PC-3 (cell line): ENCODE measurements at regions not wholly inside any gene's neighbourhood (a gene's known extent, or its start where the extent isn't known, plus 50 kb on each side); places are given as distances from the start of the nearest gene placed in this dataset.

ENCODE experiments used
- ATAC-seq: fragments of 200-7000 bp; cut with Tn5 transposase; 2 replicates; pipeline ENCODE4 v1.9.1; 2020; ENCODE audit warnings: mild to moderate bottlenecking, moderate library complexity
- BruUV-seq: library from RNA; stranded (reverse); fragments of 400-500 nt; replicated peaks from 2 replicates; lab custom pipeline; 2021; lab: Mats Ljungman, UMichigan
- CTCF ChIA-PET: fragments of 300-600 bp; sonication (Branson Sonifier 250); formaldehyde crosslinking; loops from one replicate; lab custom pipeline; 2022; ENCODE audit warnings: antibody characterized with exemption; lab: Charles Lee
- POLR2A ChIA-PET: fragments of 300-600 bp; sonication (Branson Sonifier 250); formaldehyde crosslinking; loops from one replicate; lab custom pipeline; 2022; ENCODE audit warnings: antibody characterized with exemption; ENCODE audit not compliant: unreplicated experiment; lab: Charles Lee
- DNase-seq: peaks from one replicate; pipeline ENCODE4 v3.0.0-alpha.2; 2015
- H2AFZ ChIP-seq: fragments of 300-600 bp; sonication (generic); 2 replicates; pipeline ENCODE4 v1.6.0; 2016; ENCODE audit warnings: antibody characterized with exemption, low read length
- H3F3A ChIP-seq: fragments of 300-600 bp; sonication (generic); one replicate; pipeline ENCODE4 v1.6.0; 2017; ENCODE audit warnings: antibody characterized with exemption, low read length, control low read depth, mild to moderate bottlenecking; ENCODE audit not compliant: unreplicated experiment
- H3K27ac ChIP-seq: fragments of 300-600 bp; sonication (generic); 2 replicates; pipeline ENCODE4 v1.5.1; 2016; ENCODE audit warnings: mild to moderate bottlenecking, low read length
- H3K27me3 ChIP-seq: fragments of 300-600 bp; sonication (generic); 2 replicates; pipeline ENCODE4 v1.6.1; 2016; ENCODE audit warnings: low read length, mixed read lengths
- H3K36me3 ChIP-seq: fragments of 300-600 bp; sonication (generic); 2 replicates; pipeline ENCODE4 v1.6.1; 2016; ENCODE audit warnings: low read depth, mixed run types, low read length, mixed read lengths
- H3K4me1 ChIP-seq: fragments of 300-600 bp; sonication (generic); 2 replicates; pipeline ENCODE4 v1.5.1; 2016; ENCODE audit warnings: low read length; ENCODE audit not compliant: insufficient read depth
- H3K4me2 ChIP-seq: fragments of 300-600 bp; sonication (generic); 2 replicates; pipeline ENCODE4 v1.6.0; 2016; ENCODE audit warnings: low read length
- H3K4me3 ChIP-seq: fragments of 300-600 bp; sonication (generic); 2 replicates; pipeline ENCODE4 v1.5.1; 2016; ENCODE audit warnings: mild to moderate bottlenecking, low read length, mixed read lengths
- H3K79me2 ChIP-seq: fragments of 300-600 bp; sonication (generic); 2 replicates; pipeline ENCODE4 v1.6.1; 2017; ENCODE audit warnings: low read length, mixed read lengths
- H3K9ac ChIP-seq: fragments of 300-600 bp; sonication (generic); 2 replicates; pipeline ENCODE4 v1.6.0; 2016; ENCODE audit warnings: mild to moderate bottlenecking, low read length
- H3K9me2 ChIP-seq: fragments of 300-600 bp; sonication (generic); replicated peaks from 2 replicates; pipeline ENCODE4 v1.6.1; 2016; ENCODE audit warnings: mixed run types, low read length, mixed read lengths
- H3K9me3 ChIP-seq: fragments of 300-600 bp; sonication (generic); 2 replicates; pipeline ENCODE4 v1.6.1; 2016; ENCODE audit warnings: low read length, mixed read lengths
- H4K20me1 ChIP-seq: fragments of 300-600 bp; sonication (generic); 2 replicates; pipeline ENCODE4 v1.6.1; 2016; ENCODE audit warnings: low read length, mixed read lengths
- EZH2 ChIP-seq: fragments of 300-600 bp; sonication (generic); IDR thresholded peaks from one replicate; pipeline ENCODE4 v1.6.1; 2017; ENCODE audit warnings: antibody characterized with exemption, mild to moderate bottlenecking, low read length; ENCODE audit not compliant: unreplicated experiment
- EZH2phosphoT487 ChIP-seq: fragments of 300-600 bp; sonication (generic); IDR thresholded peaks from 2 replicates; pipeline ENCODE4 v1.6.1; 2018; ENCODE audit warnings: mild to moderate bottlenecking, antibody characterized with exemption, low read length, borderline replicate concordance
- intact Hi-C: fragments of 100-400 bp; cut with micrococcal nuclease; formaldehyde crosslinking; loops from 2 replicates; pipeline ENCODE4 v1.9.0; 2023
- TF ChIP-seq, protein P1 (sequence below): fragments of 300-600 bp; sonication (generic); conservative IDR thresholded peaks from 2 replicates; pipeline ENCODE4 v1.5.1; 2017; ENCODE audit warnings: antibody characterized with exemption, low read depth, mild to moderate bottlenecking, low read length

DNA sequence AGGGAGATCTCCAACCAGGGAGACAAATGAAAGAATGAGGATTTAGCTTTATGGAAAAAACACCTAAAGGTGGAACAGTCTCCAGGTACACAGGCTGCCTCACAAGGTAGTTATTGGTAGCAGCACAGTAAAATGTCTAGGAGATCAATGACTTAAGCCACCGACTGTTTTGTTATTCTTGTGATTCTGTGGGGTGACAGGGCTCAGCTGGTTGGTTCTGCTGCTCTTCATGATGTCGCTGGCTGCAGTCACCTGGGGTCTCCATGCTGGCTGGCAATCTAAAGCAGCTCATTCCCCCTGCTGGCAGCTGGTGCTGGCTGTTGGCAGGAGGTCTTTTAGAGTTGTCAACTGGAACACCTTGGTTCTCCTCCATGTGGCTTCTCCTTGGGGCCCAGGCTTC lies 69.2 kb downstream of the FOXL1 start:
- no peak overlapping the region for H2AFZ ChIP-seq
- ATAC-seq (no peak), DNase-seq (no peak)
- intact Hi-C loops: no loop called here
- no peak overlapping the region for H3K4me3 ChIP-seq
- no peaks in the 10 kb centered on the region for H3K36me3 ChIP-seq
- no peaks in the 10 kb centered on the region for H3K27me3 ChIP-seq
- H3K9ac ChIP-seq: no peak overlapping the region
- no peaks in the 10 kb centered on the region for H3K9me3 ChIP-seq
- no peak overlapping the region for H3K4me2 ChIP-seq
- H3K27ac ChIP-seq: no peak overlapping the region
- no peaks in the 10 kb centered on the region for H3K4me1 ChIP-seq
- no peaks in the 10 kb centered on the region for H3F3A ChIP-seq
- POLR2A ChIA-PET: no interaction called here
- CTCF ChIA-PET: no interaction called here
- BruUV-seq: no TSS peak
- TF ChIP-seq EZH2phosphoT487: no peak
- H4K20me1 ChIP-seq: no peaks in the 10 kb centered on the region
- H3K9me2 ChIP-seq: no peaks in the 10 kb centered on the region
- no peaks in the 10 kb centered on the region for H3K79me2 ChIP-seq

DNA sequence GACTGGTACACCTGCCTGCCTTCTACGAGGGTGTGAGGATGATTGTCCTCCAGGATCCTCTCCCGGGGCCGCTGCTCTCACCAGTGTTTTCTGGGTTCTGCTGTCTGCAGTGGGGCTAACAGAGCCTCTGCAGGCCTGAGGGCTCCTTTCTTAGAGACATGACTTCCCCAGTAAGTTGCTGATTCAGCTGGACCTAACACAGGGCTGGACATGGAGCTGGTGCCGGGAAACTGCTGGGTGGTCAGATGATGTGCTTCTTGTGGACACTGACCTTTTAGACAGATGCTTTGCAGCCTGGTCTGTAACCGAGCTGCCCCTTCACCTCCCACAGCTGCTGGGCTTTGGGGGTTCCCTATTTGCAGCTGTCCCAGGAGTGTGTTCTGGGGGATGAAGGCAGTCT lies 71.5 kb downstream of the FOXL1 start:
- Histone ChIP-seq H3F3A (no peaks in the 10 kb centered on the region), H3K4me3 (no peak overlapping the region), H3K9me3 (no peaks in the 10 kb centered on the region), H3K79me2 (no peaks in the 10 kb centered on the region), H3K9ac (no peak overlapping the region), H3K9me2 (no peaks in the 10 kb centered on the region), H3K27ac (no peak overlapping the region), H3K4me1 (no peaks in the 10 kb centered on the region), H2AFZ (no peak overlapping the region), H3K4me2 (no peak overlapping the region), H4K20me1 (no peaks in the 10 kb centered on the region), H3K27me3 (no peaks in the 10 kb centered on the region), H3K36me3 (no peaks in the 10 kb centered on the region)
- intact Hi-C loops: no loop called here
- DNase-seq: no peak
- no peak for ATAC-seq
- ChIA-PET CTCF (no interaction called here), POLR2A (no interaction called here)
- TF ChIP-seq, protein P1, sequence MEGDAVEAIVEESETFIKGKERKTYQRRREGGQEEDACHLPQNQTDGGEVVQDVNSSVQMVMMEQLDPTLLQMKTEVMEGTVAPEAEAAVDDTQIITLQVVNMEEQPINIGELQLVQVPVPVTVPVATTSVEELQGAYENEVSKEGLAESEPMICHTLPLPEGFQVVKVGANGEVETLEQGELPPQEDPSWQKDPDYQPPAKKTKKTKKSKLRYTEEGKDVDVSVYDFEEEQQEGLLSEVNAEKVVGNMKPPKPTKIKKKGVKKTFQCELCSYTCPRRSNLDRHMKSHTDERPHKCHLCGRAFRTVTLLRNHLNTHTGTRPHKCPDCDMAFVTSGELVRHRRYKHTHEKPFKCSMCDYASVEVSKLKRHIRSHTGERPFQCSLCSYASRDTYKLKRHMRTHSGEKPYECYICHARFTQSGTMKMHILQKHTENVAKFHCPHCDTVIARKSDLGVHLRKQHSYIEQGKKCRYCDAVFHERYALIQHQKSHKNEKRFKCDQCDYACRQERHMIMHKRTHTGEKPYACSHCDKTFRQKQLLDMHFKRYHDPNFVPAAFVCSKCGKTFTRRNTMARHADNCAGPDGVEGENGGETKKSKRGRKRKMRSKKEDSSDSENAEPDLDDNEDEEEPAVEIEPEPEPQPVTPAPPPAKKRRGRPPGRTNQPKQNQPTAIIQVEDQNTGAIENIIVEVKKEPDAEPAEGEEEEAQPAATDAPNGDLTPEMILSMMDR: no peak
- no peak for TF ChIP-seq EZH2phosphoT487
- no peak for TF ChIP-seq EZH2
- no TSS peak for BruUV-seq

DNA sequence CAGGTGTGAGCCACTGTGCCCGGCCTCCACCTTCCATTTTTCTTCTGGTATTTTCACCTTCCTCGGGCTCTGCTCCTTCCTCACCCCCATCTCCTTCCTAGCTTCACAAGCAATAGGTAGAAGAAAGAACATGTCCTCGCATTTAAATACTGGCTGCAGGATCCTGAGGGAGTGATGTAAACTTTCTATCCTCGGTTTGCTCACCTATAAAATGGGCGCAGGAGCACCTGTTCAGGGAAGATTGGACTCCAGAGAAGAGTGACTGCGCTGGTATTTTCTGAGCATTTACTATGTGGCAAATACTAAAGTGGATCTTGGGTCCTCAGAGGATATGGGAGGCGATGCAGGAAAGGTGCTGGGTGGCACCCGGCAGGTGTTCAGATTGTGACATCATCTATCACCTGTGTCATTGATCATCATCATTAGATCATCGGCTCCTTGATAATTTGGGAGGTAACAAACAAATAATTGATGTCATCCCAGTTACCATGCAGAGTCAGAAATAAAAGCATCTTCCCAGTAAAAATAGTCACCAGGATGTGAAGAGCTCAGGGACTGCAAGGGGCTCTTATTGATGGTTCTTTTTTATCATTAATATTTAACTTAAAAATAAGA lies 72.8 kb downstream of the FOXL1 start:
- Histone ChIP-seq H3K4me1 (no peaks in the 10 kb centered on the region), H3K4me3 (no peak overlapping the region), H4K20me1 (no peaks in the 10 kb centered on the region), H3K27ac (no peak overlapping the region), H3K4me2 (no peak overlapping the region), H2AFZ (no peak overlapping the region), H3F3A (no peaks in the 10 kb centered on the region), H3K36me3 (no peaks in the 10 kb centered on the region), H3K9ac (no peak overlapping the region), H3K9me3 (no peaks in the 10 kb centered on the region), H3K27me3 (no peaks in the 10 kb centered on the region), H3K79me2 (no peaks in the 10 kb centered on the region), H3K9me2 (no peaks in the 10 kb centered on the region)
- ChIA-PET CTCF (no interaction called here), POLR2A (no interaction called here)
- no peak for ATAC-seq
- TF ChIP-seq, protein P1: no peak
- TF ChIP-seq EZH2phosphoT487: no peak
- no peak for TF ChIP-seq EZH2
- DNase-seq: no peak
- intact Hi-C loops: no loop called here
- BruUV-seq: no TSS peak
